NCI-H1105 treated with DMSO at 0.1 percent for 48 hours (cell line): ENCODE measurements at regions not wholly inside any gene's neighbourhood (a gene's known extent, or its start where the extent isn't known, plus 50 kb on each side); places are given as distances from the start of the nearest gene placed in this dataset.

Source experiments
- DNase-seq: peaks from one replicate; lab custom pipeline; 2025; lab: John Stamatoyannopoulos, UW

GRCh38 chr4:35216636-35217035 is 1027.7 kb downstream of the ARAP2 start:
- peak; percentile 66 for DNase-seq

DNA sequence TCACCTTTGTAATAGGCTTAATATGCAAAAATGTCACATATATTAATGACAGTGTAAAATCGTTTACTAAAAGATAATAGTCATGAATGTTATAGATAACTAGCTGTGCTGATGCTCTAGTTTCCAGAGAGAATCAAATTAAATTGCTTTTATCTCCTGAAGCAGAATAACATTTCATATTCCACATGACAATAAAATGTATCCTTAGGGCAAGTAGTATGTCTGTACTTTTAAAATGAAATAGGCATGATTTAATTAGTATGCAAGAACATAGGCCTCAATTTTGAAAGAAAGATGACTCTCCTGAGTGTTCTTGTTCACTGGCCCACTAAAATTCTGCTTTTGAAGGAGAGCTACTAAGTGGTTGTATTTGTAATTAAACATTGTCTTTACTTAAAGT is 1027.0 kb downstream of the ARAP2 start:
- DNase-seq, result no peak

- DNase-seq, result no peak
These were observed 1016.0 kb downstream of the ARAP2 start for GRCh38 chr4:35228313-35228712.

- DNase-seq, result no peak
These were observed 1015.3 kb downstream of the ARAP2 start for GRCh38 chr4:35229021-35229420.

DNA sequence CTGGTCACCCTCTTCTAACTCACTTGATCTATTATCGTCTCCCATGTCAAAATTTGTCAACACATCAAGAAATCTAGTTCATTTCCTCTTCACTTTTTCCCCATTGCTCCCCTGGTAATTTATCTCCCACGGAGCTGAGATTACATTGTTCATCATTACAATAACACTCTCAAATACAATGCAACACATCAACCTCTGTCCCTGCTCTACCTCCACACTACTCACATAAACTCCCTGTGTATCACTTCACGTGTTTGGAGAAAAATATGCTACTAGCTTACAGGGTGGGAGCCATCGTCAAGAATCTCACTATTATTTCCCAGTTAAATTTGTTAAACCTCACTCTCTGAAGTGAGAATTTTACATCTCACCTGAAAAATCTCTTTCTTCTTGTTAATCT is 1006.4 kb downstream of the ARAP2 start:
- DNase-seq, result no peak

- DNase-seq, result no peak
These were observed 1005.5 kb downstream of the ARAP2 start for GRCh38 chr4:35238793-35239192.

- DNase-seq, result no peak
These were observed 997.8 kb downstream of the ARAP2 start for GRCh38 chr4:35246493-35246892.

- DNase-seq, result no peak
These were observed 997.3 kb downstream of the ARAP2 start for GRCh38 chr4:35247047-35247446.

- DNase-seq, result no peak
These were observed 994.0 kb downstream of the ARAP2 start for GRCh38 chr4:35250331-35250730.

DNA sequence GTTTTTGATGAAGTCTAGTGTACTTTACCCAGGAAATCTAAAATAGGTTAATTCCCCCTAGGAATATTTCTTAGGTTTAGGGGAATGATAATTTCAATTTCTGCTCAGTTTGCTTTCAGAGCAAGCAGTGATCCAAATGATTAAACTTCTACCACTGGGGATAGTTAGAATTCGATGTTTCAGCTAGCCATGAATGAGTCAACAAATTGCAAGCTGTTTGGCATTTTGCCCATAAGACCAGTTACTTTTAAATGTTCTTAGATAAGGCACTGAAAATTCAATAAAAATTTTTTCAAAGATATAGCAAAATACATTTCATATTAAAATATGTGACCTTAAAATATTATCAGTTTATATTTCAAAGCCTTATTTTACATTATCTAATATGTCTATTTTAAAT is 993.6 kb downstream of the ARAP2 start:
- DNase-seq, result peak; percentile 7

- no peak for DNase-seq
These were observed 992.2 kb downstream of the ARAP2 start for GRCh38 chr4:35252071-35252470.

DNA sequence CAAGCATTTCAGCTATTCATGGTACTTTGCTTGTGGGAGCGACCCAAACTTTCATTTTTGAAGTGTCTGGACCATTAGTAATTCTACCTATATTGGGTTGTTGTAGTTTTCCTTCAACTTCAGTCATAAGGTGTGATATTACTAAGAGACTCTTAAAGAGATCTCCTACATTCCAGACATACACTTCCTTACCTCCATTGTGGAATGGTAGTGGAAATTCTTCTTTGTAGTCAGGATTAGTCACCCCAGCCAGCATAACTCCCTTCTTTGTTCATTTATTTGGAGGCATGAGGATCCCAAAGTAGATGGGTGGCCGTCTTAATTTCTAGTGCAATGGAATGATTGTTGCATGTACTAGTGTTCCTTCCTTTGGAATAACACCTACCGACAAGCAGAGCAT is 991.4 kb downstream of the ARAP2 start:
- DNase-seq, result no peak

DNA sequence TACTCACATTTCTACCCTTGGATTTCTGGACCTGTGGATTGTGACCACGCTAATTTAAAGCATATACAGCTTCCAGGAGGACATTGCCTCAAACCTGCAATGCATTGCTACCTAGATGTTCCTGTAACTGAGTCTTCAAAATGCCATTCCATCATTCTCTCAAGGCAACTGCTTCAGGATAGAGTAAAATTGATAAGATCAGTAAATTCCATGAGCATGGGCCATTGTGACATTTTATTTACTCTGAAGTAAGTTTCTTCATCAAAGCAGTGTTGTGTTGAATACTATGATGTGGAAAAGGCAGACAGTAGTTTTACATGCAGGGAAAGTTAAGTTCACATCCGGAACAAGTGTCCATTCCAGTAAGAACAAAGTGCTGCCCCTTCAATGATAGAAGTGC is 991.0 kb downstream of the ARAP2 start:
- no peak for DNase-seq

DNA sequence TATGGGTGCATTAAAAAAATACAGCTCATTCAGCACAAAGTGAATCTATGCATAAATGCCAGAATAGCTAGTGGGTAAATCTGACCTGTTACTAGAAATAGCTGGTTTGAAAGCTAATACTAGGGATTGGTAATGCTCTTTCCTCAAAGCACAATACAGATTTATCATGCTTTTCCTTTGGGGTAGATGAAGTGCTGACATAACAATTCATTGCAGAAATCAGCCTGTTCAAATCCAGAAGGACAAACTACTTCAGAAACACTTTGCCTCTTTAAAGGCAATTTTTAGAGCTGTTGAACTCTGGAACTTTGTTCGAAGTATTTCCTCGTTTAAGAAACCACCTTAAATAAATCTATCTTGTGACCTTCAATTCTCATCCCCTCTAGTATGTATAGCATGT is 957.9 kb downstream of the ARAP2 start:
- DNase-seq, result no peak

DNA sequence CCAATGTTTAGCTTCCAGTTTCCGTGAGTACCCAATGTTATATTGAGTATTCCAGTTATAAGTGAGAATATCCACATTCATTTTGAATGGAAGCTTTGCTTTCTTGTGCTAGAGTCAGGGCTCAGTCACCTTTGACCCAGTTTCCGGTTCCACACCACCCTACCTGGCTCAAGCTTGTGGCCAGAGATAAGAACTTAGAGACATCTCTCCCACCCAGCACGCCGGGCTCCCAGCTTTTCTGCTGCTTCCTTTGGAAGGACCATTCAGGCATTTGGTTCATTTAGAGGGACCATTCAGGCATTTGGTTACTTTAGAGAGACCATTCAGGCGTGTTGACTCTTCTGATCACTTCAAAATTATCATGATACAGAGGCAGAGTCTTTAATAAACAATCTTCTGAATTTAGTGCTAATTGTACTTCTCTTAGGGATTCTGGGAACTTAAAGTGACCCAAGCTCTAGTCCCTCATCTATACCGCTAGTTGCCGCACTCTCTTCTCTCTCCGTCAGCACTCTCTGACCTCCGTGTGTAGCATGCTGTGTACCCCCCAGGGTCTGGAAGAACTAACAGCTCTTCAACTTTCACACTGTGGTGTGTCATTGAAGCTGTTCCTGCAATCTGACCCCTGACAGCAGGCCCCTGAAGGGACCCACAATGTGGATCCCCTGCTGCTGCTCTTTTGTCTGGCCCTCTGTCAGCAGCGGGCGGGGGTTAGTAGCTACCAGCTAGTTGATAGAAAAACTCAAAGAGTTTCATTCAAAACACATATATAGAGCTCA is 943.1 kb downstream of the ARAP2 start:
- DNase-seq, result no peak

- DNase-seq, result no peak
These were observed 928.9 kb downstream of the ARAP2 start for GRCh38 chr4:35315419-35315818.

DNA sequence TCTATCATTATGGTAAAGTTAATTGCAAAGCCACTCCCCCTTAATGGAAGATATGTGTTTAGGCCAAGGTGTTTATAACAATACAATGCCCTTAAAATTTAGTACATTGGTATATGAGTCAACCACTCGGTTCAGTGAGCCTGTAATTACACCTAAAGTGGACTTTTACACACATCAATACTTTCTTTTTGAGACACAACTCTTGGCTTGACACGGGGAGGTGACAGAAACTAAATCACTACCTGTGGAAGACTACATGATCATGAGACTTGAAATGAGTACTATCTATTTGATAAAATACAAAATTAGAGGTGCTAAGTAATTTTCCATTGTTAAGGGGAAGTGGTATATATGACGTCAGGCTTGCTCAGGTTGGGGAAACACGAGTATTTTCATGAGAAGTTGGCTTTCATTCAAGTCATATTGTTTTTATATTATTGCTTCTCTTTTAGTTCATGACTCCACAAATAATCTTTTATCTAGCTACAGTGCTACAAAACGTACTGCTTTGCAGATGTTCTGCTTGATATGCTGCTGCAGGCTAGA is 918.3 kb downstream of the ARAP2 start:
- DNase-seq, result no peak

DNA sequence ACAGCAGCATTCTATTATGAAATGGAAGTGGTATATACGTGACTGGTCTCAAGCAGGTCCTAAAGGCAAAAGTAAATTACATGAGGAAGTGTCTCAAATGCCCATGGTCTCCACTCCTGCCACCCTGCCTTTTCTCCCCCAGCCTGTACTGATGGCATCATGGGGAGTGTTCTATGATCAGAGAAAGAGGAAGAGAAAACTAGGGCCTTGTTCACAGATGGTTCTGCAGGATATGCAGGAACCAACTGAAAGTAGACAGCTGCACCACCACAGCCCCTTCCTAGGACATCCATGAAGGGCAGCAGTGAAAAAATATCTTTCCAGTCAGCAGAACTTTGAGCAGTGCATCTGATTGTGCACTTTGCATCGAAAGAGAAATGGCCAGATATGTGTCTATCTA is 901.5 kb downstream of the ARAP2 start:
- no peak for DNase-seq

- DNase-seq, result no peak
These were observed 897.0 kb downstream of the ARAP2 start for GRCh38 chr4:35347276-35347675.

- no peak for DNase-seq
These were observed 886.2 kb downstream of the ARAP2 start for GRCh38 chr4:35358001-35358584.

- DNase-seq, result no peak
These were observed 879.9 kb downstream of the ARAP2 start for GRCh38 chr4:35364321-35364870.

GRCh38 chr4:35365186-35365585 is 879.1 kb downstream of the ARAP2 start:
- DNase-seq, result no peak

DNA sequence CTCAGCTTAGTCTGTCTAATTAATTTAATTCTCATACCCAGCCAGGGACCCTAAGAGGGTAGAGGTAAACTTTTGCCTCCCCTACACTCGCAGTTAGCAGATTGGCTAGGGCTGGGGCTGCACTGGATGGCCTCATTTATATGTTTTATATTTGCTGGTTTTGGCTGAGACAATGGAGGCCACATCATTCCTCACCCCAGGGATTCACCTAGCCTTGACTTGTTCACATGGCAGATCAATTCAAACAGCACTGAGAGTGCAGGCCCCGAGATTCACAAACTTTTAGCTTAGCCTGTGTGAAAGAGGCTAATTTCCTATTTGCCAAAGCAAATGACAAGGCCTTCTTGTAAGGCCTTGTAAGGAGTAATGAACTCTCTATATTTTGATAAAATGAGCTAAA is 844.4 kb downstream of the ARAP2 start:
- DNase-seq, result no peak
